GM23338 (cell line): ENCODE measurements at regions not wholly inside any gene's neighbourhood (a gene's known extent, or its start where the extent isn't known, plus 50 kb on each side); places are given as distances from the start of the nearest gene placed in this dataset.

Experiments
- CREB1 ChIP-seq: fragments of 250-450 bp; sonication (Bioruptor Pico); IDR thresholded peaks from 2 replicates; pipeline ENCODE4 v1.5.0; 2020; ENCODE audit warnings: low read depth, mild to moderate bottlenecking, moderate library complexity
- ETS1 ChIP-seq: IDR thresholded peaks from 2 replicates; pipeline ENCODE4 v1.6.1; 2016; ENCODE audit warnings: antibody characterized with exemption
- JUNB ChIP-seq: IDR thresholded peaks from one replicate; pipeline ENCODE4 v1.6.1; 2016; ENCODE audit warnings: antibody characterized with exemption; ENCODE audit not compliant: unreplicated experiment
- NANOG ChIP-seq: IDR thresholded peaks from 2 replicates; pipeline ENCODE4 v1.6.1; 2016; ENCODE audit warnings: antibody characterized with exemption, borderline replicate concordance
- POLR2AphosphoS5 ChIP-seq: IDR thresholded peaks from 2 replicates; pipeline ENCODE4 v1.6.1; 2016; ENCODE audit warnings: antibody characterized with exemption, low read depth
- REST ChIP-seq: IDR thresholded peaks from one replicate; pipeline ENCODE4 v1.6.1; 2018; ENCODE audit warnings: antibody characterized with exemption; ENCODE audit not compliant: unreplicated experiment
- ZNF114 ChIP-seq: fragments of 250-450 bp; sonication (Bioruptor Pico); IDR thresholded peaks from 2 replicates; pipeline ENCODE4 v1.5.0; 2020; ENCODE audit warnings: mild to moderate bottlenecking, moderate library complexity
- ZNF331 ChIP-seq: fragments of 250-450 bp; sonication (Bioruptor Pico); IDR thresholded peaks from 2 replicates; pipeline ENCODE4 v1.5.0; 2020; ENCODE audit warnings: low read depth, mild to moderate bottlenecking, moderate library complexity
- TF ChIP-seq, protein P1 (sequence below): fragments of 250-450 bp; sonication (Bioruptor Pico); IDR thresholded peaks from 2 replicates; pipeline ENCODE4 v1.5.0; 2020; ENCODE audit warnings: mild to moderate bottlenecking, moderate library complexity

DNA sequence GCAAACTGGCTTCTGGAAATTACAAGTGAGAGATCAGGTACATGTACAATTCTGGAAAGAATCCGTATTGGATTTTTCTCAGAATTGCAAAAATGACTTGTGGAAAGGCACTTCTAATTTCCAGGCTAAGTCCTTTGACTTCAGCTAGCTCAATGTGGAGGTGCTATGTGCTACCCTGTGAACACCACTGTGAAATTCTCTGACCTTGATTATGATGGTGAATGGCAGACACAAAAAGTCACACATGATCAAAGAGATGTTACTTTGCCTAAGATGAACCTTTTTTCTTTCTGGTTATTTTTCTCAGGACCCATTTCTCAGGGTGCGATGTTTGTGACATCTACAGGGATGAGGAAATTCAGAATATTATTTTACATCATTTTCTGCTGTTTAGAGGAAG is 856.6 kb upstream of the VRK2 start (continued):
- TF ChIP-seq, protein P1, sequence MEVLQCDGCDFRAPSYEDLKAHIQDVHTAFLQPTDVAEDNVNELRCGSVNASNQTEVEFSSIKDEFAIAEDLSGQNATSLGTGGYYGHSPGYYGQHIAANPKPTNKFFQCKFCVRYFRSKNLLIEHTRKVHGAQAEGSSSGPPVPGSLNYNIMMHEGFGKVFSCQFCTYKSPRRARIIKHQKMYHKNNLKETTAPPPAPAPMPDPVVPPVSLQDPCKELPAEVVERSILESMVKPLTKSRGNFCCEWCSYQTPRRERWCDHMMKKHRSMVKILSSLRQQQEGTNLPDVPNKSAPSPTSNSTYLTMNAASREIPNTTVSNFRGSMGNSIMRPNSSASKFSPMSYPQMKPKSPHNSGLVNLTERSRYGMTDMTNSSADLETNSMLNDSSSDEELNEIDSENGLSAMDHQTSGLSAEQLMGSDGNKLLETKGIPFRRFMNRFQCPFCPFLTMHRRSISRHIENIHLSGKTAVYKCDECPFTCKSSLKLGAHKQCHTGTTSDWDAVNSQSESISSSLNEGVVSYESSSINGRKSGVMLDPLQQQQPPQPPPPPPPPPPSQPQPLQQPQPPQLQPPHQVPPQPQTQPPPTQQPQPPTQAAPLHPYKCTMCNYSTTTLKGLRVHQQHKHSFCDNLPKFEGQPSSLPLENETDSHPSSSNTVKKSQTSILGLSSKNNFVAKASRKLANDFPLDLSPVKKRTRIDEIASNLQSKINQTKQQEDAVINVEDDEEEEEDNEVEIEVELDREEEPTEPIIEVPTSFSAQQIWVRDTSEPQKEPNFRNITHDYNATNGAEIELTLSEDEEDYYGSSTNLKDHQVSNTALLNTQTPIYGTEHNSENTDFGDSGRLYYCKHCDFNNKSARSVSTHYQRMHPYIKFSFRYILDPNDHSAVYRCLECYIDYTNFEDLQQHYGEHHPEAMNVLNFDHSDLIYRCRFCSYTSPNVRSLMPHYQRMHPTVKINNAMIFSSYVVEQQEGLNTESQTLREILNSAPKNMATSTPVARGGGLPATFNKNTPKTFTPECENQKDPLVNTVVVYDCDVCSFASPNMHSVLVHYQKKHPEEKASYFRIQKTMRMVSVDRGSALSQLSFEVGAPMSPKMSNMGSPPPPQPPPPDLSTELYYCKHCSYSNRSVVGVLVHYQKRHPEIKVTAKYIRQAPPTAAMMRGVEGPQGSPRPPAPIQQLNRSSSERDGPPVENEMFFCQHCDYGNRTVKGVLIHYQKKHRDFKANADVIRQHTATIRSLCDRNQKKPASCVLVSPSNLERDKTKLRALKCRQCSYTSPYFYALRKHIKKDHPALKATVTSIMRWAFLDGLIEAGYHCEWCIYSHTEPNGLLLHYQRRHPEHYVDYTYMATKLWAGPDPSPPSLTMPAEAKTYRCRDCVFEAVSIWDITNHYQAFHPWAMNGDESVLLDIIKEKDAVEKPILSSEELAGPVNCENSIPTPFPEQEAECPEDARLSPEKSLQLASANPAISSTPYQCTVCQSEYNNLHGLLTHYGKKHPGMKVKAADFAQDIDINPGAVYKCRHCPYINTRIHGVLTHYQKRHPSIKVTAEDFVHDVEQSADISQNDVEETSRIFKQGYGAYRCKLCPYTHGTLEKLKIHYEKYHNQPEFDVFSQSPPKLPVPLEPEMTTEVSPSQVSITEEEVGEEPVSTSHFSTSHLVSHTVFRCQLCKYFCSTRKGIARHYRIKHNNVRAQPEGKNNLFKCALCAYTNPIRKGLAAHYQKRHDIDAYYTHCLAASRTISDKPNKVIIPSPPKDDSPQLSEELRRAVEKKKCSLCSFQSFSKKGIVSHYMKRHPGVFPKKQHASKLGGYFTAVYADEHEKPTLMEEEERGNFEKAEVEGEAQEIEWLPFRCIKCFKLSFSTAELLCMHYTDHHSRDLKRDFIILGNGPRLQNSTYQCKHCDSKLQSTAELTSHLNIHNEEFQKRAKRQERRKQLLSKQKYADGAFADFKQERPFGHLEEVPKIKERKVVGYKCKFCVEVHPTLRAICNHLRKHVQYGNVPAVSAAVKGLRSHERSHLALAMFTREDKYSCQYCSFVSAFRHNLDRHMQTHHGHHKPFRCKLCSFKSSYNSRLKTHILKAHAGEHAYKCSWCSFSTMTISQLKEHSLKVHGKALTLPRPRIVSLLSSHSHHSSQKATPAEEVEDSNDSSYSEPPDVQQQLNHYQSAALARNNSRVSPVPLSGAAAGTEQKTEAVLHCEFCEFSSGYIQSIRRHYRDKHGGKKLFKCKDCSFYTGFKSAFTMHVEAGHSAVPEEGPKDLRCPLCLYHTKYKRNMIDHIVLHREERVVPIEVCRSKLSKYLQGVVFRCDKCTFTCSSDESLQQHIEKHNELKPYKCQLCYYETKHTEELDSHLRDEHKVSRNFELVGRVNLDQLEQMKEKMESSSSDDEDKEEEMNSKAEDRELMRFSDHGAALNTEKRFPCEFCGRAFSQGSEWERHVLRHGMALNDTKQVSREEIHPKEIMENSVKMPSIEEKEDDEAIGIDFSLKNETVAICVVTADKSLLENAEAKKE (CRISPR knock-in tag): no peak
- TF ChIP-seq REST (no peak), NANOG (no peak), ZNF114 (CRISPR knock-in tag) (no peak), ETS1 (no peak), POLR2AphosphoS5 (no peak), JUNB (no peak), ZNF331 (no peak), CREB1 (CRISPR knock-in tag) (no peak)
